Prostate gland (tissue), 2 donors: ENCODE measurements at regions not wholly inside any gene's neighbourhood (a gene's known extent, or its start where the extent isn't known, plus 50 kb on each side); places are given as distances from the start of the nearest gene placed in this dataset.

Source experiments
- CTCF ChIP-seq, 4 experiments: fragments of 200-600 bp in 2 of 4; fragments of 450-650 bp in 2 of 4; sonication (generic) in 2 of 4; IDR thresholded peaks; 1 replicate in 3 of 4; 2 replicates in 1 of 4; pipeline ENCODE4 v1.5.1; 2016 to 2019; ENCODE audit warnings: antibody characterized with exemption in 4 of 4, mild to moderate bottlenecking in 2 of 4, moderate library complexity in 2 of 4
- POLR2A ChIP-seq: fragments of 450-650 bp; IDR thresholded peaks from one replicate; pipeline ENCODE4 v1.6.1; 2016; ENCODE audit warnings: antibody characterized with exemption, mild to moderate bottlenecking
- POLR2AphosphoS5 ChIP-seq: sonication (generic); formaldehyde crosslinking; IDR thresholded peaks from one replicate; pipeline ENCODE4 v1.6.1; 2017; ENCODE audit warnings: antibody characterized with exemption

GRCh38 chr12:71036526-71036925, 116.0 kb upstream of the PTPRR start:
- TF ChIP-seq CTCF (IDR thresholded peaks at IDR 0.05) (no peak), POLR2A (no peak), POLR2AphosphoS5 (no peak)
